IPS-18c (cell line): ENCODE measurements at regions not wholly inside any gene's neighbourhood (a gene's known extent, or its start where the extent isn't known, plus 50 kb on each side); places are given as distances from the start of the nearest gene placed in this dataset.

Source experiments
- H3K4me3 ChIP-seq: 2 replicates; pipeline ENCODE4 v1.7.0; 2013; ENCODE audit warnings: low read depth, mild to moderate bottlenecking, low read length, moderate library complexity; ENCODE audit not compliant: insufficient read depth
- H3K9me3 ChIP-seq: one replicate; pipeline ENCODE4 v1.6.1; 2013; ENCODE audit warnings: mild to moderate bottlenecking, low read length, moderate library complexity; ENCODE audit not compliant: control insufficient read depth, insufficient read depth

DNA sequence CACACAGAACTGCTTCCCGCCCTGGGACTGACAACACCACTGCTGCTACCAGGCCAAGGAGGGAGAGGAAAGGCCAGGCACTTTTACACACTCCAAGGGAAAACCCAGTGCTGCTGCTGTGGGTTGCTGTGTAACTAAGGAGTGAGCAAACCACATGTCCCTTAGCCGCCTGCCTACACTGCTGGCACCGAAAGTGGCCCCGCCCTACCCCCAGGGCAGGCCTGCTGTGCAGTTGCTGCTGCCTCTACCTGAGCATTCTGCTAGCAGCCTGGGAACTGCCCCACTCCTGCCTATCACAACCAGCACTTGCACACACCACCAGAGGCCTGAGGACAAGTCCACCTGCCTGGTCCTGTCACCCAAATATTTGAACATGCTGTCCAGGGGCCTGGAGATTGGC, 740.9 kb downstream of the DTWD2 start:
- H3K9me3 ChIP-seq, result no peaks in the 10 kb centered on the region
- H3K4me3 ChIP-seq, result no peak overlapping the region

DNA sequence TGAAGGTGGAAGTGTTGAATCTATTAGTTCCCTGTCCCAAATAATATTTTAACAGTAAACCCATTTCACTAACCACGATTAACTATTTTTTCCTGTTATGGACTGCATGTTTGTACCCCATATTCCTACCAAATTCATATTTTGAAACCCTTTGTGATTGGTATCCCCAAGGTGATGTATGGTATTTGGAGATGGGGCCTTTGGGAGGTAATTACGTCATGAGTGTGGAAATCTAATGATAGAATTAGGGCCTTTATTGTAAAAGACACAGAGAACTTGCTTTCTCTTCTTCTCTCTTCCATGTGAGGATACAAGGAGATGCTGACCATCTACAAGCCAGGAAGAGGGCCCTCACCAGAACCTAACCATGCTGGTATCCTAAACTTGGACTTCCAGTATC, 744.7 kb downstream of the DTWD2 start:
- Histone ChIP-seq H3K9me3 (no peaks in the 10 kb centered on the region), H3K4me3 (no peak overlapping the region)

DNA sequence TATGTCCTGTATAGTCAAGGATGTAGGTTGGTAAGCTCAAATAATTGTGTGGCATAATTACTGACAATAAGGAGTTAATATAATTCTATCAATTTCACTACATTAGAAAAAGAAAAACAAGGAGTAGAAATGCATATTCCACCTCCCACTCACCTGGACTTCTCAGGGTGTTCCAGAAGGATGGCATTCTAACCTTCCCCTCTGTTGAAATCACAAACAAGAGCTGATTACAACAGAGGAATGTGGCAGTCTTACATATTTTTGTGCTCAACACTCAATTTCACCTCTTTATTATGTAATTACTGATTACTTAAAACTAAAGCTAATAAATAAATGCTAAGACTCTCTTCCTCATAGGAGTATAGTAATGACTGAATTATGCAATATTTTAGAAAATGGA, 745.3 kb downstream of the DTWD2 start:
- Histone ChIP-seq H3K9me3 (no peaks in the 10 kb centered on the region), H3K4me3 (no peak overlapping the region)

DNA sequence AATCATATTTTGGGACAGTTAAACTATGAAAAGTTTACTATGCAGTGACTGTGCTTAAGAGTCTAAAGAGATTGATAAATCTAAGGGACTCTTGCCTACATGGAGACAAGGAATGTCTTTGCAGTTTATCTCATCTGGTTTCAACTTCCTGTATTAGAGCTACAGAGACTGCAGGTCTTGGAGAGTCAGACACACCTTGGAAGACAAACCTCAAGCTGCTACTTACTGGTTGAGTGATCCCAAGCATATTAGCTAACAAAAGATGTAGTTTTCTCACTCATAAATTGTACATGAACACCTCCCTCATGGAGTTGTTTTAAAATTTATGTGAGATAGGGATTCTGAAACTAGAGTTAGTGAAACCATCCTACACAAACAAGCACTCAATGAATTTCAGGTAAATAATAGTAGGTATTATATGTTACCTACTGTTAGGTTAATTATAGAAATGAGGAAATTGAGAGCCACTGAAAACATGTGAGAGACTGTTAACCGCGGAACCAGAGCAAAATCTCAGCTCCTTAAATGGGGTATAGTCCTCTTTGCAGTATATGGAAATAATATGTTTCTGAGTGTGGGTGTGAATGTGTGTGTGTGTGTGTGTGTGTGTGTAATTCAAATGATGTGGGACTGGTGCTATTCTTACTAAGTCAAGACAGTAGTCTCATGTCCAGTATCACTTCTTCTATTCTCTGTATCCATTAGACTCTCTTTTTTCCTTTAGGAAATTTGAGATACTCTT, 752.1 kb downstream of the DTWD2 start:
- Histone ChIP-seq H3K9me3 (no peaks in the 10 kb centered on the region), H3K4me3 (no peak overlapping the region)

DNA sequence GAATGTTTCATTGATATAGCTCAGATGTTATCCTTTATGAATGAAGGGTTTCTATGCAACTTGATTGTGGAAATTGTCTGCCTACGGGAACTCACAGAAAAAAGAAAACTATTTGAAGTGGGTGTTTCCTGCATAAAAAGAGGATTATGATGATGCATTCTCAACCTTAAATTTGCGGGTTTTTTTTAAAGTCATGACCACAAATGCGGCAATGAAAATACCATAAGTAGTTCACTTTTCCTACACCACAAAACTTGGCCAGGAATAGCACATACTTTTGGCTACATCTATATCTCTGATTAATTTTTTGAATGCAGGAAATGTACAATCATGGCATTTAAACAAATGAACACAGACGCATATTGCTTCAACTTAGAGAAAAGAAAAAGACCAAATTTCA, 754.7 kb downstream of the DTWD2 start:
- Histone ChIP-seq H3K9me3 (no peaks in the 10 kb centered on the region), H3K4me3 (no peak overlapping the region)

DNA sequence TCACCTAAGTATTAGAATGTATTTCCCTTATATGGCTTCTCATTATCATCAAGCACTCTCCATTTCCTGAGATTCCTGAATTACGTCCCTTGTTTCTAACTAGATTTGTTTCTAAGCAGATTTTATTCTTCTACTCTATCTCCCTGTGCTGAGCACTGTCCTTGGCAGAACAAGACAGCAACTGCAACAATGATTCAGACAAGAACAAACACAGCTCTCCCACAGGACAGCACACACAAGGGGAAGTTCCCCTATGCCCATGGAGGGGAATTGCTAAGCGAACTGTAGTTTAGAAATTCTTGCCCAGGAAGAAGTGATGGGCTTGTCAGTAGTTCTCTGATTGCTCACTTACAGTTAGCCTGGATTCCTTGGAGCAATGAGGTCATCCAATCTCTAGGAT, 759.9 kb downstream of the DTWD2 start:
- Histone ChIP-seq H3K4me3 (no peak overlapping the region), H3K9me3 (no peaks in the 10 kb centered on the region)

DNA sequence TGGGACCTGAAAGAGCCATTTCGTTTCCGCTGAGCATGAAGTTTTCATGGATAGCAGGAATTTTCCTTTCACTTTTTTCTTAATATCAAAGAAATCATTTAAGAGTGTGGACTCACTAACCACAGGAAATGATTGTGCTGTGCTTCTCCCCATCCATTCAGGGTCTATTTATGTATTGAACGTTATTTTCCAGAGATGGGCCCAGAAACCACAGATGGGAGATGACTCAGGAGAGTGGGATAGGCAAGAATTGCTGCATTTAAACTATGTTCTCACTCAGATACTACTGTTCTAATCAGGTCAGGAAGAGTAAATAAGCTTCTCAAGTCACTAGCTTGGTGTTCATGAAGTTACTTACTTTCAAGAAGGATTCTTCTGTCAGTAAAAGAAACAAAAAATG, 763.8 kb downstream of the DTWD2 start:
- Histone ChIP-seq H3K4me3 (no peak overlapping the region), H3K9me3 (no peaks in the 10 kb centered on the region)

DNA sequence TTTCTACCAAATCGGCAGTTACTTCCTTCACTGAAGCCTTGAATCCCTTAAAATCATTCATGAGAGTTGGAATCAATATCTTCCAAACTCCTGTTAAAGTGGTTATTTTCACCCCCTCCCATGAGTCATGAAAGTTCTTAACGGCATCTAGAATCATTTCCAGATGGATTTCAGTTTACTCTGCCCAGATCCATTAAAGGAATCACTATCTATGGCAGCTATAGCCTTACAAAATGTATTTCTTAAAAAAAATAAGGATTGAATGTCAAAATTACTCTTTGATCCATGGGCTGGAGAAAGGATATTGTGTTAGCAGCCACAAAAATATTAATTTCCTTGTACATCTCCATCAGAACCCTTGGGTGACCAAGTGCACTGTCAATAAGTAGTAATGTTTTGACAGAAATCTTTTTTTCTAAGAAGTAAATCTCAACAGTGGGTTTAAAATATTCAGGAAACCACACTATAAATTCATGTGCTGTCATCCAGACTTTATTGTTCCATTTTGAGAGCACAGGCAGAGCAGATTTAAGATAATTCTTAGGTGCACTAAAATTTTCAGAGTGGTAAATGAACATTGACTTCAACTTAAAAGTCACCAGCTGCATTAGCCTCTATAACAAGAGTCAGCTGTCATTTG, 767.7 kb downstream of the DTWD2 start:
- H3K4me3 ChIP-seq, result no peak overlapping the region
- H3K9me3 ChIP-seq, result no peaks in the 10 kb centered on the region

DNA sequence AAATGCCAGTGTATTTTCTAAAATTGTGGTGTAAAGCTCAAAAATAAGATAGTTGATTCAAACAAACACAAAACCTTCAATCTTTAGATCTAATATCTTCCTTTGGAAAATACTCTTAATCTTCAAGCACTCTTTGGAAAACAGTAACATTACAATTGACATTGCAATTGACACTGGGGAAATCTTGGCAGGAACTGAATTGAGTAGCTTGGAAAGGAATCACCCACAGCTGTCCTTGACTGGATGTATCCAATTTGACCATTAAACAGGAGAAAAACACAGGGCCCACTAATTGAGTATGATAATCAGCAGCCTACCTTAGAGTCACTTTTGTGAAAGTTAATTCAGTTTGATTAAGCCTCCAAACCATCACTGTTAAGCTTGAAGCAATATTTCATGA, 776.7 kb downstream of the DTWD2 start:
- no peak overlapping the region for H3K4me3 ChIP-seq
- H3K9me3 ChIP-seq, result peaks cover 13% of the 10 kb centered on the region

DNA sequence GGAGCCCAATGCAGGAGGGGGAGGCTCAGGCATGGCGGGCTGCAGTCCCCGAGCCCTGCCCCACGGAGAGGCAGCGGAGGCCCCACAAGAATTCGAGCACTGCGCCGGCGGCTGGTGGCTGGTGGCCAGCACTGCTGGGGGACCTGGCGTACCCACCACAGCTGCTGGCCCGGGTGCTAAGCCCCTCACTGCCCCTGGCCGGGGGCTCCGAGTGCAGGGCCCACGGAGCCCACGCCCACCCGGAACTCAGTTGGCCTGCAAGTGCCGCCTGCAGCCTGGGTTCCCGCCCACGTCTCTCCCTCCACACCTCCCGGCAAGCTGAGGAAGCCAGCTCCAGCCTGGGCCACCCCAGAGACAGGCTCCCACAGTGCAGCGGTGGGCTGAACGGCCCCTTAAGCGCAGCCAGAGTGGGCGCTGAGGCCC, 780.3 kb downstream of the DTWD2 start:
- Histone ChIP-seq H3K9me3 (peaks cover 13% of the 10 kb centered on the region), H3K4me3 (no peak overlapping the region)

DNA sequence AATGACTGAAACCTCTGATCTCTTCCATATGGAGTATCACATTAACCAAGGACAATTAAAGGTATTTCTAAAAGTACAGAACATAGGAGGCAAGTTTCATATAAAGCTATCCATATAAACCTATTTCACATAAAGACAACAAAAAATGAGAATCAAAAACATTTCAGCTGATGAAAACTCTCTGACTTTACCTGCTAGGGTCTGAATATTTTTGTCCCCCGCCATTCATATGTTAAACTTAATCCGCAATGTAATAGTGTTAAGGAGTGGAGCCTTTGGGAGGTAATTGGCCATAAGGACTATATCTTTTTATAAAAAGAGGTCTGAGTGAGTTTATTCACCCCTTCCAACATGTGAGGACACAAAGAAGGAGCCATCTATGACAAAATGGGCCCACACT, 788.5 kb downstream of the DTWD2 start:
- Histone ChIP-seq H3K9me3 (no peaks in the 10 kb centered on the region), H3K4me3 (no peak overlapping the region)

DNA sequence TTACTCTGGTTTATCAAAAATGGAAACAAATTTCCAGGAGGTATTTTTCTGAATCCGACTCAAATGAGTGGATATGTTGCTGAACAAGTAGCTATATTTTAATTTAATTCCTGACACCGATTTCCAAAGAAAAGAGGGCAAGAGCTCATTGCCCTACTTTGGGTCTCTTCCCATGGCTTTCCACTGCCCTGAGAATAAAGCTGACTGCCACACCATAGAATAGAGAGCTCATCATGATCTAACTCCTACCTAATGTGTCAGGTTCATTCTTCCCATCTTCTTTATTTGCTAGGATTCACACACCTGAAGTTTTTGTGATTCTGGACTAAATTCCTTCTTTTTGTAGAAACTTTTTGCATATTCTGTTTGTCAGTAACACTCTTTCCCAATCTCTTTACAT, 792.1 kb downstream of the DTWD2 start:
- H3K9me3 ChIP-seq, result no peaks in the 10 kb centered on the region
- no peak overlapping the region for H3K4me3 ChIP-seq

DNA sequence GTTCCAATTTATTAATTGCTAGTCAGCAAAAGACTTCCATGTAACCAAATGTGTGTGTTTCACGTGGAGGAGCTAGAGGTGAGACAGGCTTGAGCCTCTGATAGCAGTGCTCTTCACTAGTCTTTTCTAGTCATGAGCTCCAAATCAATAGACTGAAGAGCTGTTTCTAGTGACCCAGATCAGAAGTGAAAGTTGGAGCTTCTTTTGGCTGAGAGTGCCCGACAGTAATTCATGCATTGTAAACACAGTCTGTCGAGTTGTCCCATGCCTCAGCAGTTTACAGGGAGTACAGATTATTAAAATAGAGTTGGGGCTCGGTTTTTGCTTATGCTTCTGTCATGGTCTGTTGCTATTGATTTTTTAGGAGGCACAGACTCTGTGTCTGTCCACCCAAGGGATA, 793.1 kb downstream of the DTWD2 start:
- no peaks in the 10 kb centered on the region for H3K9me3 ChIP-seq
- H3K4me3 ChIP-seq, result no peak overlapping the region

DNA sequence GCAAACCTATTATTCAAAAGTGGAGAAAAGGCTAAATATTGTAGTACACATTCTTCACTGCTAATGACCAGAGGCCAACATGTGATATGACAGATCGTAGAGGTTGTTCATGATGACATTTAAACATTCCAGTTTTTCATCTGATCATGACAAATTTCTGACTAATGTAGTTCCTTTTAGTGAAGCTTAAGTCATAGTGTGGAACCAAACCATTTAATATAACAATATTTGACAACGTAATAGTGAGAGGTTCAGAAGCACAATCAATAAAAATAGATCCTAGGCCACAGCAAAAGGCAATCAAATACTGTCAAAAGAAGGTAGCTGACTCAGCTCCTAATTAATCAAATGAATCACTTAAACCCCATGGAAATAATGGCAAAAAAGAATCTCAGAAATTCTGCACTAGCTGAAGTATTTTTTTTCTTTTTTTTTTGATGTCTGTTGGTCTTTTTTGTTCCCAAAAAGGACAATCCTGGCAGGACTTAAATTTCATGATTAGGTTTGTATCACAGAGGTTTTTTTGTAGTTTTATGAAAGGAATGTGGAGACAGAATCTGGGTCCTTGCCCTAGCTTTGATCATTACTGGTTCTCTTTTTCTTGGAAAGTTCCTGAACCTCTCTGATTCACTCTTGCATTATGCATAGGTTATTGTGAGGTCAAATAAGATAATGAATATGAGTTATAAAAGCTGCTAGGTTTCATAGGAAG, 795.0 kb downstream of the DTWD2 start:
- Histone ChIP-seq H3K9me3 (no peaks in the 10 kb centered on the region), H3K4me3 (no peak overlapping the region)

DNA sequence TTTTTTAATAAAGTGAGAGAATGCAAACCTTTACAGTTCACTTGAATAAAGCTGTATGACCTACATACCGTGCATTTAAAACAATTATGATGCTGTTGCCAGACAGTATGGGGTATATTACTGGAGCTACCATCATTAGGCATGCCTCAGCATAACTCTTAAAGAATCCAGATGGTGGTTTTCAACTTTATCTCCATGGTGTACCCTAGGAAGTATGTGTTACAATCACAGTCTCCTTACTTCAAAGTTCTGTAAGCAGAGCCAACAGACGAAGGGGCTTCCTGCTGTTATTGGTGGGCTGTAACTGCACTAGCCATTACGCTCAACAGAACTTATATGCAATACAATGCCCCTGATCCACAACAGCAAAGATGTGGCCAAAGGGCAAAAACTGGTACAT, 803.3 kb downstream of the DTWD2 start:
- Histone ChIP-seq H3K9me3 (no peaks in the 10 kb centered on the region), H3K4me3 (no peak overlapping the region)

DNA sequence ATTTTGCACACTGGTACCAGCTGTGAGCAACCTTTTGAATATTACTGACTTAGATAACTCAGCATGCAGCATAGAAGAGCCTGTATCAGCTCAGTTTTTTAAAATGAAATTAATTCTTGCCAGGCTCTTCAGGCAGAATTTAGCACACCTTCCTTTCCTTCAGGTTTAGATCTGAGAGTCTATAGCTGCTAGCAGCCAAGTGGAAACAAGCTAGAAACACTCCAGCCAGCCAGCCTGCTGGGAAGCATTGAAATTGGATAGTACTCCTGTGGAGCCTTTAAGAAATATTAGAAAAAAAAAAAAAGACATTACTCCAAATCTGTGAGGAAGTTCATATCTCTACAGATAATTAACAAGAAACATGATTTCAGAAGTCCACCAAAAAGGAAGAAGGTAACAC, 812.2 kb downstream of the DTWD2 start:
- H3K4me3 ChIP-seq, result no peak overlapping the region
- H3K9me3 ChIP-seq, result no peaks in the 10 kb centered on the region

DNA sequence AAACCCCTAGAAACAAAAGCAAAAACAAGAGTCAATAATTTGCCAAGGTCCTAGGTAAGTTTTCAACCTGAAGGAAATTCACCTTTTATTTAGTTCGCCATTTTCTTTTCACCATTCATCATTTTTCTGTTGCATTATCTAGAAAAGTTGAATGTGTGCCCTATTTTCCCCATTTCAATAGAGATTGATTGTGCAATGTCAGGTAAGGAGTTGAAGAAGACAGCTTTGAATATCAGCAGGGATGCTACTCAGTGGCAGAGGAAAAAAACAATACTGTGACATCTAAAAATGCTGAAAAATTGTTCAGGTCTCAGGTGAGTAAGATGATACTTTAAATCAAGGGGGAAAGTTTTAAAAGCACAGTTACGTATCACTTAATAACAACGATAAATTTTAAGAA, 813.7 kb downstream of the DTWD2 start:
- no peaks in the 10 kb centered on the region for H3K9me3 ChIP-seq
- no peak overlapping the region for H3K4me3 ChIP-seq

DNA sequence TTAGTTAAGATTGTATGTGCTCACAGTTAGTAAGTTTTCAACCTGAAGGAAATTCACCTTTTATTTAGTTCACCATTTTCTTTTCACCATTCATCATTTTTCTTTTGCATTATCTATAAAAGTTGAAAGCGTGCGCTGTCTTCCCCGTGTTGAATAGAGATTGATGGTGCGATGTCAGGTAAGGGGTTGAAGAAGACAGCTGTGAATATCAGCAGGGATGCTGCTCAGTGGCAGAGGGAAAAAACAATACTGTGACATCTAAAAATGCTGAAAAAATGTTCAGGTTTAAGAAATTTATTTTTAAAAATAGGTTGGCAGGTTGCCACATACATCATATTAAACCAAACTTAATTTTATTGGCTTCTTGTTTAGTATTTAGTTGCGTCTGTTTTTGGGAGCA, 815.0 kb downstream of the DTWD2 start:
- no peaks in the 10 kb centered on the region for H3K9me3 ChIP-seq

More for the DNA sequence above, 815.0 kb downstream of the DTWD2 start:
- no peak overlapping the region for H3K4me3 ChIP-seq
